ENCODE measurements at regions not wholly inside any gene's neighbourhood (a gene's known extent, or its start where the extent isn't known, plus 50 kb on each side); places are given as distances from the start of the nearest gene placed in this dataset.
"Not testable (repeated sequence)": the region's sequence is repeated elsewhere in the genome, so short reads cannot be mapped to it uniquely, and the experiment has no call there.

- not testable (repeated sequence) for H3K9me3 ChIP-seq (replicated peaks; ENCODE audit: control insufficient read depth, low read depth, low read length); H3K4me3 ChIP-seq (ENCODE audit: low read length); H3K27me3 ChIP-seq (ENCODE audit: control insufficient read depth, insufficient read depth, low read length); H3K4me1 ChIP-seq (ENCODE audit: control insufficient read depth, insufficient read depth, low read length); H3K27ac ChIP-seq (ENCODE audit: low read length); H3K36me3 ChIP-seq (ENCODE audit: control insufficient read depth, insufficient read depth, low read length); DNase-seq
- 98% methylated on average over 29 of the region's 38 CpGs for WGBS (ENCODE audit: insufficient coverage)
These were observed 759.4 kb downstream of the BRINP3 start for GRCh38 chr1:189718147-189718795.

GRCh38 chr1:189726806-189727205, 750.9 kb downstream of the BRINP3 start:
- Histone ChIP-seq H3K27ac (ENCODE audit: low read length) (no peak overlapping the region), H3K4me3 (ENCODE audit: low read length) (no peak overlapping the region), H3K27me3 (ENCODE audit: control insufficient read depth, insufficient read depth, low read length) (no peaks in the 10 kb centered on the region), H3K36me3 (ENCODE audit: control insufficient read depth, insufficient read depth, low read length) (no peaks in the 10 kb centered on the region), H3K4me1 (ENCODE audit: control insufficient read depth, insufficient read depth, low read length) (no peaks in the 10 kb centered on the region), H3K9me3 (replicated peaks; ENCODE audit: control insufficient read depth, low read depth, low read length) (no peaks in the 10 kb centered on the region)
- peak; percentile 64 for DNase-seq
- no CpG with 5 or more reads among the region's 4 CpGs for WGBS (ENCODE audit: insufficient coverage)

GRCh38 chr1:189751311-189751710, 726.4 kb downstream of the BRINP3 start:
- no peak overlapping the region for H3K27ac ChIP-seq (ENCODE audit: low read length)
- H3K4me3 ChIP-seq (ENCODE audit: low read length) = no peak overlapping the region
- no peak for DNase-seq
- H3K27me3 ChIP-seq (ENCODE audit: control insufficient read depth, insufficient read depth, low read length) = no peaks in the 10 kb centered on the region
- H3K9me3 ChIP-seq (replicated peaks; ENCODE audit: control insufficient read depth, low read depth, low read length) = no peaks in the 10 kb centered on the region
- H3K4me1 ChIP-seq (ENCODE audit: control insufficient read depth, insufficient read depth, low read length) = no peaks in the 10 kb centered on the region
- H3K36me3 ChIP-seq (ENCODE audit: control insufficient read depth, insufficient read depth, low read length) = no peaks in the 10 kb centered on the region

GRCh38 chr1:189752461-189752995, 725.1 kb downstream of the BRINP3 start:
- Histone ChIP-seq H3K27me3 (ENCODE audit: control insufficient read depth, insufficient read depth, low read length) (no peaks in the 10 kb centered on the region), H3K4me3 (ENCODE audit: low read length) (no peak overlapping the region), H3K36me3 (ENCODE audit: control insufficient read depth, insufficient read depth, low read length) (no peaks in the 10 kb centered on the region), H3K27ac (ENCODE audit: low read length) (no peak overlapping the region), H3K9me3 (replicated peaks; ENCODE audit: control insufficient read depth, low read depth, low read length) (no peaks in the 10 kb centered on the region), H3K4me1 (ENCODE audit: control insufficient read depth, insufficient read depth, low read length) (no peaks in the 10 kb centered on the region)
- no CpG with 5 or more reads among the region's 1 CpG for WGBS (ENCODE audit: insufficient coverage)
- peak; percentile 32 for DNase-seq

- not testable (repeated sequence) for H3K27me3 ChIP-seq (ENCODE audit: control insufficient read depth, insufficient read depth, low read length); H3K4me1 ChIP-seq (ENCODE audit: control insufficient read depth, insufficient read depth, low read length); H3K4me3 ChIP-seq (ENCODE audit: low read length); H3K9me3 ChIP-seq (replicated peaks; ENCODE audit: control insufficient read depth, low read depth, low read length); DNase-seq; H3K27ac ChIP-seq (ENCODE audit: low read length); H3K36me3 ChIP-seq (ENCODE audit: control insufficient read depth, insufficient read depth, low read length)
- 70% methylated on average over 4 of the region's 9 CpGs for WGBS (ENCODE audit: insufficient coverage)
These were observed 722.6 kb downstream of the BRINP3 start for GRCh38 chr1:189755100-189755499.

- no peaks in the 10 kb centered on the region for H3K27me3 ChIP-seq (ENCODE audit: control insufficient read depth, insufficient read depth, low read length)
- H3K36me3 ChIP-seq (ENCODE audit: control insufficient read depth, insufficient read depth, low read length) = no peaks in the 10 kb centered on the region
- no peaks in the 10 kb centered on the region for H3K4me1 ChIP-seq (ENCODE audit: control insufficient read depth, insufficient read depth, low read length)
- H3K9me3 ChIP-seq (replicated peaks; ENCODE audit: control insufficient read depth, low read depth, low read length) = no peaks in the 10 kb centered on the region
- no peak overlapping the region for H3K27ac ChIP-seq (ENCODE audit: low read length)
- H3K4me3 ChIP-seq (ENCODE audit: low read length) = no peak overlapping the region
- DNase-seq = no peak
- WGBS (ENCODE audit: insufficient coverage) = no CpG with 5 or more reads among the region's 2 CpGs
These were observed 713.0 kb downstream of the BRINP3 start for GRCh38 chr1:189764391-189765320.

- no peaks in the 10 kb centered on the region for H3K9me3 ChIP-seq (replicated peaks; ENCODE audit: control insufficient read depth, low read depth, low read length)
- no peak overlapping the region for H3K27ac ChIP-seq (ENCODE audit: low read length)
- no peaks in the 10 kb centered on the region for H3K4me1 ChIP-seq (ENCODE audit: control insufficient read depth, insufficient read depth, low read length)
- H3K36me3 ChIP-seq (ENCODE audit: control insufficient read depth, insufficient read depth, low read length) = no peaks in the 10 kb centered on the region
- WGBS (ENCODE audit: insufficient coverage) = no CpG with 5 or more reads among the region's 3 CpGs
- H3K27me3 ChIP-seq (ENCODE audit: control insufficient read depth, insufficient read depth, low read length) = no peaks in the 10 kb centered on the region
- no peak overlapping the region for H3K4me3 ChIP-seq (ENCODE audit: low read length)
- no peak for DNase-seq
These were observed 708.2 kb downstream of the BRINP3 start for GRCh38 chr1:189769448-189769847.

- WGBS (ENCODE audit: insufficient coverage) = no CpG with 5 or more reads among the region's 2 CpGs
- DNase-seq = no peak
- Histone ChIP-seq H3K9me3 (replicated peaks; ENCODE audit: control insufficient read depth, low read depth, low read length) (no peaks in the 10 kb centered on the region), H3K4me1 (ENCODE audit: control insufficient read depth, insufficient read depth, low read length) (no peaks in the 10 kb centered on the region), H3K27me3 (ENCODE audit: control insufficient read depth, insufficient read depth, low read length) (no peaks in the 10 kb centered on the region), H3K27ac (ENCODE audit: low read length) (no peak overlapping the region), H3K4me3 (ENCODE audit: low read length) (no peak overlapping the region), H3K36me3 (ENCODE audit: control insufficient read depth, insufficient read depth, low read length) (no peaks in the 10 kb centered on the region)
These were observed 702.9 kb downstream of the BRINP3 start for GRCh38 chr1:189774721-189775287.

GRCh38 chr1:189775343-189775742, 702.3 kb downstream of the BRINP3 start:
- Histone ChIP-seq H3K9me3 (replicated peaks; ENCODE audit: control insufficient read depth, low read depth, low read length) (no peaks in the 10 kb centered on the region), H3K4me1 (ENCODE audit: control insufficient read depth, insufficient read depth, low read length) (no peaks in the 10 kb centered on the region), H3K27ac (ENCODE audit: low read length) (no peak overlapping the region), H3K27me3 (ENCODE audit: control insufficient read depth, insufficient read depth, low read length) (no peaks in the 10 kb centered on the region), H3K4me3 (ENCODE audit: low read length) (no peak overlapping the region), H3K36me3 (ENCODE audit: control insufficient read depth, insufficient read depth, low read length) (no peaks in the 10 kb centered on the region)
- peak; percentile 12 for DNase-seq
- WGBS (ENCODE audit: insufficient coverage) = no CpG with 5 or more reads among the region's 1 CpG

- no peak for DNase-seq
- Histone ChIP-seq H3K4me1 (ENCODE audit: control insufficient read depth, insufficient read depth, low read length) (no peaks in the 10 kb centered on the region), H3K27ac (ENCODE audit: low read length) (no peak overlapping the region), H3K9me3 (replicated peaks; ENCODE audit: control insufficient read depth, low read depth, low read length) (no peaks in the 10 kb centered on the region), H3K36me3 (ENCODE audit: control insufficient read depth, insufficient read depth, low read length) (no peaks in the 10 kb centered on the region), H3K4me3 (ENCODE audit: low read length) (no peak overlapping the region), H3K27me3 (ENCODE audit: control insufficient read depth, insufficient read depth, low read length) (no peaks in the 10 kb centered on the region)
- 80% methylated on average over 1 of the region's 1 CpG for WGBS (ENCODE audit: insufficient coverage)
These were observed 698.6 kb downstream of the BRINP3 start for GRCh38 chr1:189779034-189779433.

All from muscle of leg (tissue), 3 donors.